Activated CD4-positive, alpha-beta T cell treated with anti-CD3 and anti-CD28 coated beads, Interleukin-2, amount 10 ng/mL, durations not matched to agents 24 days and 14 days (primary cell): ENCODE measurements at regions not wholly inside any gene's neighbourhood (a gene's known extent, or its start where the extent isn't known, plus 50 kb on each side); places are given as distances from the start of the nearest gene placed in this dataset.
"Not testable (repeated sequence)": the region's sequence is repeated elsewhere in the genome, so short reads cannot be mapped to it uniquely, and the experiment has no call there.

ENCODE experiments used
- DNase-seq: peaks from one replicate; pipeline ENCODE4 v3.0.0; 2022
- H3K27ac Mint-ChIP-seq: one replicate; pipeline ENCODE4 v1.8.0; 2022; ENCODE audit warnings: mild to moderate bottlenecking, mixed read lengths
- H3K27me3 Mint-ChIP-seq: one replicate; pipeline ENCODE4 v1.8.0; 2022; ENCODE audit warnings: mixed read lengths
- H3K36me3 Mint-ChIP-seq: one replicate; pipeline ENCODE4 v1.8.0; 2022; ENCODE audit warnings: low read depth, mild to moderate bottlenecking, mixed read lengths
- H3K4me1 Mint-ChIP-seq: one replicate; pipeline ENCODE4 v1.8.0; 2021; ENCODE audit warnings: mixed read lengths
- H3K4me3 Mint-ChIP-seq: one replicate; pipeline ENCODE4 v1.8.0; 2022; ENCODE audit warnings: mild to moderate bottlenecking, moderate library complexity, mixed read lengths
- H3K9me3 Mint-ChIP-seq: one replicate; pipeline ENCODE4 v1.8.0; 2021; ENCODE audit warnings: mixed read lengths
- intact Hi-C: fragments of 100-400 bp; cut with micrococcal nuclease; formaldehyde crosslinking; loops from one replicate; pipeline ENCODE4 v1.15.1; 2023

GRCh38 chr6:67426686-67427085 is 1208.4 kb upstream of the ADGRB3 start:
- intact Hi-C loops, H3K4me1 Mint-ChIP-seq, H3K4me3 Mint-ChIP-seq, H3K27me3 Mint-ChIP-seq, H3K27ac Mint-ChIP-seq, H3K36me3 Mint-ChIP-seq, H3K9me3 Mint-ChIP-seq, DNase-seq: not testable (repeated sequence)

GRCh38 chr6:67412035-67412434 is 1223.0 kb upstream of the ADGRB3 start:
- H3K9me3 Mint-ChIP-seq, result no peaks in the 10 kb centered on the region
- H3K4me1 Mint-ChIP-seq, result no peaks in the 10 kb centered on the region
- DNase-seq, result no peak
- no peak overlapping the region for H3K4me3 Mint-ChIP-seq
- intact Hi-C loops, result no loop called here
- H3K27ac Mint-ChIP-seq, result no peak overlapping the region
- no peaks in the 10 kb centered on the region for H3K36me3 Mint-ChIP-seq
- no peaks in the 10 kb centered on the region for H3K27me3 Mint-ChIP-seq

GRCh38 chr6:67411036-67411435 is 1224.0 kb upstream of the ADGRB3 start:
- Mint-ChIP-seq H3K9me3 (no peaks in the 10 kb centered on the region), H3K36me3 (no peaks in the 10 kb centered on the region), H3K27me3 (no peaks in the 10 kb centered on the region), H3K27ac (no peak overlapping the region), H3K4me3 (no peak overlapping the region), H3K4me1 (no peaks in the 10 kb centered on the region)
- intact Hi-C loops, result no loop called here
- DNase-seq, result no peak

- H3K36me3 Mint-ChIP-seq, result no peaks in the 10 kb centered on the region
- no peaks in the 10 kb centered on the region for H3K9me3 Mint-ChIP-seq
- H3K4me1 Mint-ChIP-seq, result no peaks in the 10 kb centered on the region
- H3K4me3 Mint-ChIP-seq, result no peak overlapping the region
- no peaks in the 10 kb centered on the region for H3K27me3 Mint-ChIP-seq
- no peak for DNase-seq
- H3K27ac Mint-ChIP-seq, result no peak overlapping the region
- intact Hi-C loops, result no loop called here
Measured at GRCh38 chr6:67394254-67394653, 1240.8 kb upstream of the ADGRB3 start.

- no peaks in the 10 kb centered on the region for H3K36me3 Mint-ChIP-seq
- H3K27me3 Mint-ChIP-seq, result no peaks in the 10 kb centered on the region
- no peaks in the 10 kb centered on the region for H3K9me3 Mint-ChIP-seq
- no peak overlapping the region for H3K27ac Mint-ChIP-seq
- no peak overlapping the region for H3K4me3 Mint-ChIP-seq
- no peaks in the 10 kb centered on the region for H3K4me1 Mint-ChIP-seq
- no peak for DNase-seq
- intact Hi-C loops, result no loop called here
Measured at GRCh38 chr6:67393356-67393755, 1241.7 kb upstream of the ADGRB3 start.

- Mint-ChIP-seq H3K4me1 (no peaks in the 10 kb centered on the region), H3K27me3 (no peaks in the 10 kb centered on the region), H3K36me3 (no peaks in the 10 kb centered on the region), H3K9me3 (no peaks in the 10 kb centered on the region), H3K4me3 (no peak overlapping the region), H3K27ac (no peak overlapping the region)
- intact Hi-C loops, result no loop called here
- DNase-seq, result no peak
Measured at GRCh38 chr6:67391955-67392354, 1243.1 kb upstream of the ADGRB3 start.

GRCh38 chr6:67369679-67370078 is 1265.4 kb upstream of the ADGRB3 start:
- Mint-ChIP-seq H3K4me3 (no peak overlapping the region), H3K27ac (no peak overlapping the region), H3K36me3 (no peaks in the 10 kb centered on the region), H3K27me3 (no peaks in the 10 kb centered on the region), H3K4me1 (no peaks in the 10 kb centered on the region), H3K9me3 (peaks cover 2% of the 10 kb centered on the region)
- DNase-seq, result no peak
- intact Hi-C loops, result no loop called here

- Mint-ChIP-seq H3K4me3 (no peak overlapping the region), H3K36me3 (no peaks in the 10 kb centered on the region), H3K27ac (no peak overlapping the region), H3K27me3 (no peaks in the 10 kb centered on the region), H3K9me3 (no peaks in the 10 kb centered on the region), H3K4me1 (no peaks in the 10 kb centered on the region)
- no peak for DNase-seq
- intact Hi-C loops, result no loop called here
Measured at GRCh38 chr6:67362976-67363375, 1272.1 kb upstream of the ADGRB3 start.

- Mint-ChIP-seq H3K4me3 (no peak overlapping the region), H3K27ac (no peak overlapping the region), H3K9me3 (no peaks in the 10 kb centered on the region), H3K4me1 (no peaks in the 10 kb centered on the region), H3K27me3 (no peaks in the 10 kb centered on the region), H3K36me3 (no peaks in the 10 kb centered on the region)
- no peak for DNase-seq
- intact Hi-C loops, result no loop called here
Measured at GRCh38 chr6:67361264-67361663, 1273.8 kb upstream of the ADGRB3 start.

- Mint-ChIP-seq H3K9me3 (no peaks in the 10 kb centered on the region), H3K4me3 (no peak overlapping the region), H3K27ac (no peak overlapping the region), H3K27me3 (no peaks in the 10 kb centered on the region), H3K36me3 (no peaks in the 10 kb centered on the region), H3K4me1 (no peaks in the 10 kb centered on the region)
- no peak for DNase-seq
- intact Hi-C loops, result no loop called here
Measured at GRCh38 chr6:67358241-67358640, 1276.8 kb upstream of the ADGRB3 start.

GRCh38 chr6:67353861-67354260 is 1281.2 kb upstream of the ADGRB3 start:
- Mint-ChIP-seq H3K27ac (no peak overlapping the region), H3K27me3 (no peaks in the 10 kb centered on the region), H3K9me3 (no peaks in the 10 kb centered on the region), H3K4me3 (no peak overlapping the region), H3K4me1 (no peaks in the 10 kb centered on the region), H3K36me3 (no peaks in the 10 kb centered on the region)
- intact Hi-C loops, result loop anchor here (5.0 kb wide), 1 partner anchor 1438 kb away; no protein-coding TSS in a partner anchor
- no peak for DNase-seq

- H3K4me3 Mint-ChIP-seq, result no peak overlapping the region
- intact Hi-C loops, result loop anchor here (5.0 kb wide), 1 partner anchor 1440 kb away; no protein-coding TSS in a partner anchor
Measured at GRCh38 chr6:67352717-67353116, 1282.4 kb upstream of the ADGRB3 start.

GRCh38 chr6:67350729-67351128 is 1284.4 kb upstream of the ADGRB3 start:
- H3K36me3 Mint-ChIP-seq, result no peaks in the 10 kb centered on the region
- no peak overlapping the region for H3K27ac Mint-ChIP-seq
- no peak overlapping the region for H3K4me3 Mint-ChIP-seq
- no peaks in the 10 kb centered on the region for H3K9me3 Mint-ChIP-seq
- no peaks in the 10 kb centered on the region for H3K27me3 Mint-ChIP-seq
- DNase-seq, result no peak
- no peaks in the 10 kb centered on the region for H3K4me1 Mint-ChIP-seq
- intact Hi-C loops, result loop anchor here (5.0 kb wide), 1 partner anchor 1442 kb away; no protein-coding TSS in a partner anchor

More at GRCh38 chr6:67352717-67353116, 1282.4 kb upstream of the ADGRB3 start:
- H3K4me1 Mint-ChIP-seq, result no peaks in the 10 kb centered on the region
- no peaks in the 10 kb centered on the region for H3K27me3 Mint-ChIP-seq
- H3K9me3 Mint-ChIP-seq, result no peaks in the 10 kb centered on the region
- H3K27ac Mint-ChIP-seq, result no peak overlapping the region
- no peaks in the 10 kb centered on the region for H3K36me3 Mint-ChIP-seq
- DNase-seq, result no peak

- H3K9me3 Mint-ChIP-seq, result no peaks in the 10 kb centered on the region
- no peak for DNase-seq
- no peaks in the 10 kb centered on the region for H3K4me1 Mint-ChIP-seq
- no peak overlapping the region for H3K4me3 Mint-ChIP-seq
- intact Hi-C loops, result no loop called here
- H3K27me3 Mint-ChIP-seq, result no peaks in the 10 kb centered on the region
- H3K36me3 Mint-ChIP-seq, result no peaks in the 10 kb centered on the region
- H3K27ac Mint-ChIP-seq, result no peak overlapping the region
Measured at GRCh38 chr6:67345946-67346345, 1289.1 kb upstream of the ADGRB3 start.

GRCh38 chr6:67336014-67336413 is 1299.1 kb upstream of the ADGRB3 start:
- no peak for DNase-seq
- no peaks in the 10 kb centered on the region for H3K36me3 Mint-ChIP-seq
- intact Hi-C loops, result no loop called here
- H3K4me1 Mint-ChIP-seq, result no peaks in the 10 kb centered on the region
- no peaks in the 10 kb centered on the region for H3K9me3 Mint-ChIP-seq
- no peak overlapping the region for H3K27ac Mint-ChIP-seq
- no peak overlapping the region for H3K4me3 Mint-ChIP-seq
- no peaks in the 10 kb centered on the region for H3K27me3 Mint-ChIP-seq
